Rectal smooth muscle tissue (tissue), 1 donor: ENCODE measurements at regions not wholly inside any gene's neighbourhood (a gene's known extent, or its start where the extent isn't known, plus 50 kb on each side); places are given as distances from the start of the nearest gene placed in this dataset.

ENCODE experiments used
- H3K27ac ChIP-seq: one replicate; pipeline ENCODE4 v1.7.0; 2013; ENCODE audit warnings: low read depth, low read length, inconsistent platforms
- H3K27me3 ChIP-seq: one replicate; pipeline ENCODE4 v1.7.0; 2013; ENCODE audit warnings: low read length; ENCODE audit not compliant: control insufficient read depth, insufficient read depth
- H3K36me3 ChIP-seq: one replicate; pipeline ENCODE4 v1.7.0; 2013; ENCODE audit warnings: low read length; ENCODE audit not compliant: control insufficient read depth, insufficient read depth
- H3K4me1 ChIP-seq: one replicate; pipeline ENCODE4 v1.7.0; 2013; ENCODE audit warnings: low read length; ENCODE audit not compliant: control insufficient read depth, insufficient read depth
- H3K4me3 ChIP-seq: one replicate; pipeline ENCODE4 v1.7.0; 2013; ENCODE audit warnings: low read length
- H3K9ac ChIP-seq: one replicate; pipeline ENCODE4 v1.7.0; 2013; ENCODE audit warnings: low read length

DNA sequence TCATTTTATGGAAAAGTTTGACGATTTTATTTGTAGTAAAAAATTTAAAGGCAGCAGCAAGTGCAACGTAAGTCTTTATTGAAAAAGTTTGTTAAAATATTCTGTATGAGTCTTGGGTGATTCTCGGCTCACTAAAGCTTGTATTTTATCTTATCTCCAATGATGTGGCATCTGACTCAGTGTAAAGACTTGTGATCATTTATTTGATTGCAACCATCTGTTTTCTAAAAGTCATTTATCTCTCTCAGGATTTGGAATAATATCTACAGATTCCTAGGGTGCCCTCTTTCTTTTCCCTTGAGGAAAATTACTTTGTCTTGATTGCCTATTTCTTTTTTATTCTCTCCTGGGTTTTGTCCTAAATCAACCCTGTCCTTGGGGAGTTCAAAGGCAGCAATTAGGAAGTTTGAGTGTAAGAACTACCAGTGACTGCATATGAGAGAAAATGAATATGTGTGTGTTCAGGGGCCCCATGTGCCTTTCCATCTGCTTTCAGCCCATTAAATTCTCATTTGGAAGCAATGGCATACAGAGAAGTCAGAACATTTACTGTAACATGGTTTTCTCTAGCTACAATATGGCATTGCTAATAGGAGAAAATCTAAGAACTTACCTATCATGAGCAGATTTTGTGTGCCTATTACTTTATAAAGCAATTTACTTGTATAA lies 575.0 kb upstream of the CHRM3 start:
- no peak overlapping the region for H3K4me3 ChIP-seq

DNA sequence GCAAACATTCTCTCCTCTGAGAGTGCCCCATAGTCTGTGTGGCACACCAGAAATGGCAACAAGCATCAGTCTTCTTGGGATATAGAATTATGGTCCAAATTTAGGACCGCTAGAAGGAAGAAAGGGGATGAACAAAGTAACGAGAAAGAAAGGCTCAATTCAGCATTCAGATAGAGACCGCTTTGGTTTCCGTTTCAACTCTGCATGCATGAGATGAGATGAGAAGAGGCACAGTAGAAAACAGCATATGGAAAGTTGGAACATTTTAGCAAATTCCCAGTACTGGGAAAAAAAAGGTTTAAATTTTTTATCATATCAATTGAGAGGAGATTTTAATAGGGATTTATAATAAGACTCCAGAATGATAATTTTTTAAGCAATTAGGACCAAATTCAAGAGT lies 595.5 kb upstream of the CHRM3 start:
- H3K4me3 ChIP-seq = no peak overlapping the region
- no peak overlapping the region for H3K9ac ChIP-seq
- H3K27ac ChIP-seq = no peak overlapping the region
- no peaks in the 10 kb centered on the region for H3K36me3 ChIP-seq
- no peaks in the 10 kb centered on the region for H3K27me3 ChIP-seq
- H3K4me1 ChIP-seq = no peaks in the 10 kb centered on the region

More for the DNA sequence above, 575.0 kb upstream of the CHRM3 start:
- no peaks in the 10 kb centered on the region for H3K27me3 ChIP-seq
- no peak overlapping the region for H3K27ac ChIP-seq
- no peaks in the 10 kb centered on the region for H3K4me1 ChIP-seq
- H3K9ac ChIP-seq = no peak overlapping the region
- no peaks in the 10 kb centered on the region for H3K36me3 ChIP-seq

DNA sequence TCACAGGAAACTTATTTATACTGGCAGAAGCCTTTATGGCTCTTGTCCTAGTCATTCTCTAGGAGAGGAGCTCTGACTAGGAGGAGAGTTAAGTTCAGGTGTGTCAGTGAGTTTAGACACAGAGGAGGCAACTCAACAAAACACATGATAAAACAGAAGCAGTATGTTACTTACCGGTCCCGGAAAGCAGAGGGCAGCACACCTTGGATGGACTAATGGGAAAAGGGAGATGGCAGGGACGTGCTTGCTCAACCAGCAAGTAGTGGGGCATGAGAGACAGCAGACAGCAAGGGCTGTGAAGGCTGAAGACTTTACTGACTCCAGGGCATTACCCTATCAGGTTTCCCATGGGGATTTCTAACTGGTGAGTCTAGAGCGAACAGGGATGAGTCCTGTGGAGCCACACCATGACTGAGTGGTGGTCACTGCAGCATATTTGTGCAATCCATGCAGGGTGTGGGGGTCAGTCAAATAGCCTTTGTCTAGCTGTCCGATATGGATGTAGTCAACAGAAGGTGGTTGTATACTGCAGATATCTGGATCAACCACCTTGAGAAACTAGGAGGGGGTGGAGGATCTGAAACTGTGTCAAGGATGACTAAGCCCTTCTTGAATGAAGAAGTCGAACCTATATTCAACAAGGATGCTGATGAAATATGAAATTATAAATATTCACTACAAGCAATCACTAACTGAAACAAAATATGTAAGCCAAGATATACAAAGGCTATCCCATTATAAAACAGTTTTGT lies 596.3 kb upstream of the CHRM3 start:
- H3K27me3 ChIP-seq = no peaks in the 10 kb centered on the region
- H3K4me3 ChIP-seq = no peak overlapping the region
- no peak overlapping the region for H3K27ac ChIP-seq
- H3K9ac ChIP-seq = no peak overlapping the region
- H3K4me1 ChIP-seq = no peaks in the 10 kb centered on the region
- H3K36me3 ChIP-seq = no peaks in the 10 kb centered on the region

DNA sequence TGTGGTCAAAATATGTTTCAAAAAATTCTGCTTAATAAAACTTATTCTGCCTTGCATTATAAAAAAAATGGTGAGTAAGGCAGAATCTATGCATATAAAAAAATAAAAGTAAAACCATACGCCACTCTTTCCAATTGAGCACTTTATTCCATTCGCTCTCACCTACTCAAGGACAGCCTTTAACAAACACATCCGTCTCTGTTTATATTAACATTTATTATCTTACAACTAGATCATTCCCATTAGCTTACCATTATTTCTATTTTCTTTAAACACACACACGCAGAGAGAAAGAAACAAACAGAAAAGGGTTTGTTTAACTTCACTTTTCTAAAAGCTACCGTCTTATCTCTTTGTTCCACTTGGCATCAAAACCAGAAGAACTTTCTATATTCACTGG lies 598.9 kb upstream of the CHRM3 start:
- H3K9ac ChIP-seq = no peak overlapping the region
- H3K4me3 ChIP-seq = no peak overlapping the region
- H3K27me3 ChIP-seq = no peaks in the 10 kb centered on the region
- no peaks in the 10 kb centered on the region for H3K36me3 ChIP-seq
- H3K4me1 ChIP-seq = no peaks in the 10 kb centered on the region
- no peak overlapping the region for H3K27ac ChIP-seq

DNA sequence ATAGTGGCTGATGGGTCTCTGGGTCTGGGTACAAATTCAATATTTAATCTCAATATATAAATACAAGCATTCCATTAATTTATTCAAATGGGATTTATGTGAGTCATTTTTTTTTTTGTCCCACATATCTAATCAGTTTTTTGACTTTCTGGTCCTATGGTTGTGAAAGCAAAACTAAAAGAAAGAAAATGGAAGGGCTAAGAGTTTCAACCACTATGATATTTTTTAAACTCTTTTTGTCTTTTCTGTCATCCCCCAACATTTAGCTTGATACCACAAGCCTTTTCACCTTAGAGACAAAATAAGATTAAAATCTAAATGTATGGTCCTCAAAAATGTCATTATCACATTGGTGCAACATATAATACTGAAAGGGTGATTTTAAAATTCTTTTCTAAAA lies 602.7 kb upstream of the CHRM3 start:
- Histone ChIP-seq H3K27me3 (no peaks in the 10 kb centered on the region), H3K4me1 (no peaks in the 10 kb centered on the region), H3K27ac (no peak overlapping the region), H3K9ac (no peak overlapping the region), H3K4me3 (no peak overlapping the region), H3K36me3 (no peaks in the 10 kb centered on the region)

DNA sequence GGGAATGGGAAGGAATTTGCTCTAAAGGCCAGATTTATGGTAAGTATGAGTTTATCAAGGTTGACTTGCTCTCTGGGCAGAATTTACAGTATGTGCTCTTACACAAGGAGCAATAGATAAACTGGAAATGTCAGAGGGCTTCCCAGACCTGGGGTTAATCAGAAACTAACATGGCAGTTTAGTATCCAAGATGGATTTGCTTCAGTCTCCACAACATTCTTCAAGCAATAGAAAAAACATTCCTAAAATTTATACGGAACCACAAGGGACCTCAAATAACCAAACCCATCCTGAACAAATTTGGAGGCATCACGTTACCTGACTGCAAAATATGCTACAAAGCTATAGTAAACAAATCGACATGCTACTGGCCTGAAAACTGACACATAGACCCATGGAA lies 606.7 kb upstream of the CHRM3 start:
- H3K4me3 ChIP-seq = no peak overlapping the region
- no peaks in the 10 kb centered on the region for H3K4me1 ChIP-seq
- H3K9ac ChIP-seq = no peak overlapping the region
- H3K36me3 ChIP-seq = no peaks in the 10 kb centered on the region
- no peaks in the 10 kb centered on the region for H3K27me3 ChIP-seq
- no peak overlapping the region for H3K27ac ChIP-seq

DNA sequence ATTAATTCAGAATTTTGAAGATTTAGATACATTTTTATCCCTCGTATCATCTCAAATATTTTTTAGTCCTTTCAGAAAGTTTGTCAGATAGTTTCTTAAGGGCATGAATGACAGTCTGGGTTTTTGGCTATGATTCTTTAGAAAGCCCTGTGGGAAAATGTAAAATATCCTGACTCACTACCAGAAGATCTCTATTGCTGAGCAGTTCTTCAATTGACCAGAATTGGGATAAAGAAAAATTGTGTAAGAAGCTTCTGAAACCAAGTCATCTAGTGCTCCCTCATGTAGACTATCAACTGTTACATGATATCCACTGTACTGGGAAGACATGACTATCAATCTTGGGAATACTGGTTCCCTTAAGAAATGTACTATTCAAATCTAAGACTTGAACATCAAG lies 608.3 kb upstream of the CHRM3 start:
- no peak overlapping the region for H3K9ac ChIP-seq
- H3K4me3 ChIP-seq = no peak overlapping the region
- H3K27ac ChIP-seq = no peak overlapping the region
- no peaks in the 10 kb centered on the region for H3K36me3 ChIP-seq
- no peaks in the 10 kb centered on the region for H3K4me1 ChIP-seq
- H3K27me3 ChIP-seq = no peaks in the 10 kb centered on the region

DNA sequence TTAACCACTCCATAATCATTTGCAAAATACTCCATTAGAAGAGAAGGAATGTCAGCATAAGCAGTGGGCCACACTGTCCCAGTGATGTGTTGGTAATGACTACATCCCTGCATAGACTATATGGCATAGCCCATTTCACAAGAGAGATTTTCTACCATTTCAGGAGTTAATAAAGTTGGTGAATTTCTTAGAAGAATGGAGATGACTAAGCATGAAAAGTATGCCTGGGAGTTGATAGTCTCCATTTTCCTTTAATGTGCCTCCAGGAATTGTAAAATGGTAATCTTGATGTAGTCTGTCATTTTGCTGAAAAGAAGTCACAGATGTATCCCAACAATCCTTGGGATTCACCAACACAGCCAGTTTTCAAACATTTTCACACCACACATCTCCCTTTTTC lies 608.8 kb upstream of the CHRM3 start:
- no peak overlapping the region for H3K27ac ChIP-seq
- H3K27me3 ChIP-seq = no peaks in the 10 kb centered on the region
- H3K4me3 ChIP-seq = no peak overlapping the region
- no peaks in the 10 kb centered on the region for H3K4me1 ChIP-seq
- no peaks in the 10 kb centered on the region for H3K36me3 ChIP-seq
- no peak overlapping the region for H3K9ac ChIP-seq

DNA sequence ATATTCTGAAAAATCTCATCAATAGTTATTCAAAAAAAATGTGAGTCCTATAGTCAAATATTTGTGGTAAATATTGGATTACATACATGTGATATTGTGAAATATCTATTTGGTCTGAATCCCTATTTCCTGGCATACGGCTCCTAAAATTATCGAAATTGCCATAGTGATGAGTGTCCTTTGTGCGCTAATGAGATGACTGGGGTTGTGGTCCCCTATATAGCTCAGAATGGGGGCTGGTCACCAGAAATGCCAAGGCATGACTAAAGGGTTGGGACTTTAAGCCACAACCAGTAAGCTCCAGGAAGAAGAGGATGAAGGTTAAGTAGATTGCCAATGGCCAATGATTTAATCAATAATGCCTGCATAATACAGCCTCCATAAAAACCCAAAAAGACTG lies 610.2 kb upstream of the CHRM3 start:
- H3K4me1 ChIP-seq = no peaks in the 10 kb centered on the region
- H3K36me3 ChIP-seq = no peaks in the 10 kb centered on the region
- H3K27ac ChIP-seq = no peak overlapping the region
- no peak overlapping the region for H3K9ac ChIP-seq
- H3K4me3 ChIP-seq = no peak overlapping the region
- no peaks in the 10 kb centered on the region for H3K27me3 ChIP-seq

DNA sequence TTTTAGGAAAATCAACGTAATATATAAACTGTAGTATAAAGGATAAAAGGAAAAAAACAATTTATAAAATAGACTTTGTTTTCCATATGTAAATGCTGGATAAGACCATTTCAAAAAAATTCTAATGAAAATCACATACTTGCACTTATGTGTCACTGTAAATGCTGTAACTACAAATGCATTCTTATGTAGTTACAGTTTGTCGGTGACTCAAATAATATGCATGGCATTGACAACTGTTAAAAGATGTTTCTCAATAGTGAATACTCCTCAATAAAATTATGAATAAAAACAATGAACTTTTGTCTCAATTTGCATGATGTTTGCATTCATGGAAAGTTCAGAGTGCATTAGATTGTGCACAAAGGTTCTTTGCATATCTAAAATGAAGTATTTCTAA lies 614.0 kb upstream of the CHRM3 start:
- Histone ChIP-seq H3K4me3 (no peak overlapping the region), H3K9ac (no peak overlapping the region), H3K4me1 (no peaks in the 10 kb centered on the region), H3K27me3 (no peaks in the 10 kb centered on the region), H3K27ac (no peak overlapping the region), H3K36me3 (no peaks in the 10 kb centered on the region)

DNA sequence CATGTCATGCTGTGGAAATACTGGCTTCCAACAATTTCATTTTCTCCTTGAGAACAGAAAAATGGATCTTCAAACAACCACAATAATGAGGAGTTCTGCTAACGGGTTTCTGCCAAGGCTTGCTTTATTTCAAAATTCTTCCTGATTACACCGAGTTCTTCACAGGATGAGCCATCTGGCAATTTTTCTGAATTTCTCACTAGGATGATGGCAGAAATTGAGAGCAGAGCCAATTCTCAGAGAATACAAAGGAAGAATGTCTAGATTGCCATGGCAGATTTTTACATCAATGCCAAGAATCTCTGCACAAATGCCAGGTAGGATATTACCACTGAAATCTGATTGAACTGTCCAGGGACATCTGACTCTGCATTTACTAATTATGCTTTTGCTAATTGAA lies 619.0 kb upstream of the CHRM3 start:
- H3K4me3 ChIP-seq = no peak overlapping the region
- H3K27ac ChIP-seq = no peak overlapping the region
- H3K27me3 ChIP-seq = no peaks in the 10 kb centered on the region
- no peaks in the 10 kb centered on the region for H3K36me3 ChIP-seq
- H3K4me1 ChIP-seq = no peaks in the 10 kb centered on the region
- H3K9ac ChIP-seq = no peak overlapping the region

DNA sequence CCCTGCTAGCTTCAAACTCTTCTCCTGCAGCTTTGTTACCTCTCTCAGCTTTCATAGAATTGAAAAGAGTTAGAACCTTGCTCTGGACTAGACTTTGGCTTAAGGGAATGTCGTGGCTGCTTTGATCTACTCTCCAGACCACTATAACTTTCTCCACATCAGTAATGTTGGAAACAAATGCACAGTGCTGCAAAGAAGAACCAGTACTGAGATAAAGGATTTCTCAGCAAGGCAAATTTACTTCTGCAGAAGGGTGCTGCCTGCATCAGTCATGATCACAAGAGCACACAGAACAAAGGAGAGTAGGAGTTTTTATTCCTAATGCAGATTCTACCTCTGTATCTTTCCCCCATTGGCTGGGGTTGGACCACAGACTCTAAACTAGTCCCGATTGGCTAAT lies 621.6 kb upstream of the CHRM3 start:
- no peak overlapping the region for H3K4me3 ChIP-seq
- no peaks in the 10 kb centered on the region for H3K4me1 ChIP-seq
- no peaks in the 10 kb centered on the region for H3K36me3 ChIP-seq
- H3K9ac ChIP-seq = no peak overlapping the region
- H3K27ac ChIP-seq = no peak overlapping the region
- no peaks in the 10 kb centered on the region for H3K27me3 ChIP-seq

DNA sequence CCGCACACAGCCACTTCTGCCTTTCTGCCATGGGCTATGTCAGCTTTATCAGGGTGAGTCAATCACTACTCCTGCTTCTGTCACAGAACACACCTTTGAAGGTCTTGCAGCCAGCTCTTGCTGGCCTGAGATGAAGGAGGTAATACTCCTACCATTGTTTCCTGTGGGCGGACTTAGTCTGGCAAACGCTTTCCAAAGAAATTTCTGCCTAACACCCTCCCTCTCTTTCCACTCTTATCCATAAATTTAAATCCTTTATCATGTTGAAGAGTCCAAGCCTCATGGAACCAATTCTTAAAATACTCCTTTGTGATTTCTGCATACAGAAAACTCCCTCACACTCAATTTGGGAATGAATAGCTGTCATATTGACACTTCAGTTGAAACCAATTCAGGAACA lies 633.1 kb upstream of the CHRM3 start:
- no peaks in the 10 kb centered on the region for H3K36me3 ChIP-seq
- H3K27me3 ChIP-seq = no peaks in the 10 kb centered on the region
- no peak overlapping the region for H3K9ac ChIP-seq
- H3K4me1 ChIP-seq = no peaks in the 10 kb centered on the region
- H3K27ac ChIP-seq = no peak overlapping the region
- H3K4me3 ChIP-seq = no peak overlapping the region
